ENCODE measurements at regions not wholly inside any gene's neighbourhood (a gene's known extent, or its start where the extent isn't known, plus 50 kb on each side); places are given as distances from the start of the nearest gene placed in this dataset.

DNA sequence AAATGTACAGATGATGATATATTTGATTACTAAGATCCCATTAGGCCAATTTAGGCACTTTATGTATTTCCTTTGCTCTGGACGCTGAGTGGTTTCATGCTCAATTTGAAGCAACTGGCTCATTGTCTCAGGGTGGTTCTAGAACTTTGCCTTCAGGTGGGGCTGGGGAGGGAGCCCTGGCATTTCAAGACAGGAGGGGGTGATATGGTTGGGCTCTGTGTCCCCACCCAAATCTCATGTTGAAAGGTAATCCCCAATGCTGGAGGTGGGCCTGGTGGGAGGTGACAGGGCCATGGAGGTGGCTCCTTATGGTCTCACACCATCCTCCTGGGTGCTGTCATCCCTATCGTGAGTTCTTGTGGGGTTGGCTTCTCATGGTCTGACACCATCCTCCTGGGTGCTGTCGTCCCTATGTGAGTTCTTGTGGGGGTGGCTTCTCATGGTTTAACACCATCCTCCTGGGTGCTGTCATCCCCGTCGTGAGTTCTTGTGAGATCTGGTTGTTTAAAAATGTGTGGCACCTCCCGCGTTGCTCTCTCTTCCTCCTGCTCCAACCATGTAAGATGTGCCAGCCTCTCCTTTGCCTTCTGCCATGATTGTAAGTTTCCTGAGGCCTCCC is 151.5 kb upstream of the KLF6 start:
- no peak for TF ChIP-seq CTCF (conservative IDR thresholded peaks at IDR 0.05)
- no peak for TF ChIP-seq EZH2 (IDR thresholded peaks at IDR 0.05; ENCODE audit: low read depth)
